ENCODE measurements at regions not wholly inside any gene's neighbourhood (a gene's known extent, or its start where the extent isn't known, plus 50 kb on each side); places are given as distances from the start of the nearest gene placed in this dataset.

GRCh38 chr13:59299584-59299983 lies 864.1 kb downstream of the DIAPH3 start:
- H3K4me1 ChIP-seq, result no peaks in the 10 kb centered on the region
- H3K9me3 ChIP-seq (ENCODE audit: control insufficient read depth, low read length), result no peaks in the 10 kb centered on the region
- no peaks in the 10 kb centered on the region for H3K79me2 ChIP-seq
- H2AFZ ChIP-seq, result no peak overlapping the region
- H3K27me3 ChIP-seq (ENCODE audit: control insufficient read depth, insufficient read depth, low read length), result no peaks in the 10 kb centered on the region
- no peak overlapping the region for H3K4me2 ChIP-seq (ENCODE audit: low read length)
- no peak overlapping the region for H3K27ac ChIP-seq
- H3K4me3 ChIP-seq (ENCODE audit: low read depth, low read length), result no peak overlapping the region
- no peak overlapping the region for H3K9ac ChIP-seq
- TF ChIP-seq CTCF (IDR thresholded peaks at IDR 0.05), result no peak
- no peaks in the 10 kb centered on the region for H3K36me3 ChIP-seq (ENCODE audit: control insufficient read depth, insufficient read depth, low read length)

GRCh38 chr13:59300355-59301173 lies 863.2 kb downstream of the DIAPH3 start:
- no peaks in the 10 kb centered on the region for H3K9me3 ChIP-seq (ENCODE audit: control insufficient read depth, low read length)
- H3K36me3 ChIP-seq (ENCODE audit: control insufficient read depth, insufficient read depth, low read length), result no peaks in the 10 kb centered on the region
- no peak overlapping the region for H2AFZ ChIP-seq
- H3K79me2 ChIP-seq, result no peaks in the 10 kb centered on the region
- no peaks in the 10 kb centered on the region for H3K4me1 ChIP-seq
- no peak overlapping the region for H3K4me3 ChIP-seq (ENCODE audit: low read depth, low read length)
- no peak overlapping the region for H3K4me2 ChIP-seq (ENCODE audit: low read length)
- H3K9ac ChIP-seq, result no peak overlapping the region
- H3K27me3 ChIP-seq (ENCODE audit: control insufficient read depth, insufficient read depth, low read length), result no peaks in the 10 kb centered on the region
- no peak for TF ChIP-seq CTCF (IDR thresholded peaks at IDR 0.05)
- H3K27ac ChIP-seq, result no peak overlapping the region

GRCh38 chr13:59301174-59301567 lies 862.6 kb downstream of the DIAPH3 start:
- Histone ChIP-seq H3K9me3 (ENCODE audit: control insufficient read depth, low read length) (no peaks in the 10 kb centered on the region), H3K27me3 (ENCODE audit: control insufficient read depth, insufficient read depth, low read length) (no peaks in the 10 kb centered on the region), H2AFZ (no peak overlapping the region), H3K4me3 (ENCODE audit: low read depth, low read length) (no peak overlapping the region), H3K79me2 (no peaks in the 10 kb centered on the region), H3K4me1 (no peaks in the 10 kb centered on the region), H3K27ac (no peak overlapping the region), H3K36me3 (ENCODE audit: control insufficient read depth, insufficient read depth, low read length) (no peaks in the 10 kb centered on the region), H3K9ac (no peak overlapping the region), H3K4me2 (ENCODE audit: low read length) (no peak overlapping the region)
- TF ChIP-seq CTCF (IDR thresholded peaks at IDR 0.05), result no peak

GRCh38 chr13:59303433-59303832 lies 860.3 kb downstream of the DIAPH3 start:
- Histone ChIP-seq H3K27me3 (ENCODE audit: control insufficient read depth, insufficient read depth, low read length) (no peaks in the 10 kb centered on the region), H3K4me1 (no peaks in the 10 kb centered on the region), H3K36me3 (ENCODE audit: control insufficient read depth, insufficient read depth, low read length) (no peaks in the 10 kb centered on the region), H3K79me2 (no peaks in the 10 kb centered on the region), H3K9me3 (ENCODE audit: control insufficient read depth, low read length) (no peaks in the 10 kb centered on the region), H2AFZ (no peak overlapping the region), H3K9ac (no peak overlapping the region), H3K4me3 (ENCODE audit: low read depth, low read length) (no peak overlapping the region), H3K4me2 (ENCODE audit: low read length) (no peak overlapping the region), H3K27ac (no peak overlapping the region)
- no peak for TF ChIP-seq CTCF (IDR thresholded peaks at IDR 0.05)

GRCh38 chr13:59304596-59304995 lies 859.1 kb downstream of the DIAPH3 start:
- Histone ChIP-seq H3K4me3 (ENCODE audit: low read depth, low read length) (no peak overlapping the region), H3K27ac (no peak overlapping the region)
- TF ChIP-seq CTCF (IDR thresholded peaks at IDR 0.05), result no peak

More at GRCh38 chr13:59304596-59304995, 859.1 kb downstream of the DIAPH3 start:
- Histone ChIP-seq H3K36me3 (ENCODE audit: control insufficient read depth, insufficient read depth, low read length) (no peaks in the 10 kb centered on the region), H3K4me1 (no peaks in the 10 kb centered on the region), H2AFZ (no peak overlapping the region), H3K9me3 (ENCODE audit: control insufficient read depth, low read length) (no peaks in the 10 kb centered on the region), H3K79me2 (no peaks in the 10 kb centered on the region), H3K9ac (no peak overlapping the region), H3K27me3 (ENCODE audit: control insufficient read depth, insufficient read depth, low read length) (no peaks in the 10 kb centered on the region), H3K4me2 (ENCODE audit: low read length) (no peak overlapping the region)
